T-helper 1 cell treated with Interleukin-12 subunit alpha and Interleukin-12 subunit beta and Interleukin-4 antibody, amounts not matched to agents 30 ng/mL and 1 ng/mL, for 36 hours (primary cell): ENCODE measurements at regions not wholly inside any gene's neighbourhood (a gene's known extent, or its start where the extent isn't known, plus 50 kb on each side); places are given as distances from the start of the nearest gene placed in this dataset.
"Not testable (repeated sequence)": the region's sequence is repeated elsewhere in the genome, so short reads cannot be mapped to it uniquely, and the experiment has no call there.

Experiments
- intact Hi-C: fragments of 100-400 bp; cut with micrococcal nuclease; formaldehyde crosslinking; loops from one replicate; pipeline ENCODE4 v1.15.1; 2024

- intact Hi-C loops: no loop called here
Observed at GRCh38 chr2:117514371-117514770, 300.1 kb upstream of the DDX18 start.

- intact Hi-C loops: no loop called here
Observed at GRCh38 chr2:117519238-117519637, 295.3 kb upstream of the DDX18 start.

GRCh38 chr2:117519721-117520120, 294.8 kb upstream of the DDX18 start:
- intact Hi-C loops: no loop called here

- intact Hi-C loops: no loop called here
Observed at GRCh38 chr2:117523267-117523666, 291.2 kb upstream of the DDX18 start.

- intact Hi-C loops: no loop called here
Observed at GRCh38 chr2:117523711-117524238, 290.7 kb upstream of the DDX18 start.

- intact Hi-C loops: no loop called here
Observed at GRCh38 chr2:117536139-117536538, 278.4 kb upstream of the DDX18 start.

GRCh38 chr2:117537032-117537431, 277.5 kb upstream of the DDX18 start:
- intact Hi-C loops: no loop called here

- intact Hi-C loops: no loop called here
Observed at GRCh38 chr2:117551858-117552257, 262.6 kb upstream of the DDX18 start.

GRCh38 chr2:117553448-117553847, 261.0 kb upstream of the DDX18 start:
- intact Hi-C loops: no loop called here

- intact Hi-C loops: no loop called here
Observed at GRCh38 chr2:117555965-117556364, 258.5 kb upstream of the DDX18 start.

- intact Hi-C loops: no loop called here
Observed at GRCh38 chr2:117557626-117558025, 256.9 kb upstream of the DDX18 start.

GRCh38 chr2:117562654-117563053, 251.8 kb upstream of the DDX18 start:
- intact Hi-C loops: no loop called here

GRCh38 chr2:117571590-117572349, 242.7 kb upstream of the DDX18 start:
- intact Hi-C loops: no loop called here

GRCh38 chr2:117587310-117587709, 227.2 kb upstream of the DDX18 start:
- intact Hi-C loops: no loop called here

- intact Hi-C loops: no loop called here
Observed at GRCh38 chr2:117603060-117603459, 211.4 kb upstream of the DDX18 start.

GRCh38 chr2:117603567-117603966, 210.9 kb upstream of the DDX18 start:
- intact Hi-C loops: no loop called here

- intact Hi-C loops: no loop called here
Observed at GRCh38 chr2:117607202-117607601, 207.3 kb upstream of the DDX18 start.

GRCh38 chr2:117613101-117613500, 201.4 kb upstream of the DDX18 start:
- intact Hi-C loops: no loop called here

GRCh38 chr2:117614296-117614695, 200.2 kb upstream of the DDX18 start:
- intact Hi-C loops: no loop called here

GRCh38 chr2:117614823-117615534, 199.5 kb upstream of the DDX18 start:
- intact Hi-C loops: no loop called here

- intact Hi-C loops: no loop called here
Observed at GRCh38 chr2:117618607-117619006, 195.9 kb upstream of the DDX18 start.

GRCh38 chr2:117621326-117621725, 193.2 kb upstream of the DDX18 start:
- intact Hi-C loops: no loop called here

- intact Hi-C loops: not testable (repeated sequence)
Observed at GRCh38 chr2:117623175-117623574, 191.3 kb upstream of the DDX18 start.
